ENCODE measurements at regions not wholly inside any gene's neighbourhood (a gene's known extent, or its start where the extent isn't known, plus 50 kb on each side); places are given as distances from the start of the nearest gene placed in this dataset.

DNA sequence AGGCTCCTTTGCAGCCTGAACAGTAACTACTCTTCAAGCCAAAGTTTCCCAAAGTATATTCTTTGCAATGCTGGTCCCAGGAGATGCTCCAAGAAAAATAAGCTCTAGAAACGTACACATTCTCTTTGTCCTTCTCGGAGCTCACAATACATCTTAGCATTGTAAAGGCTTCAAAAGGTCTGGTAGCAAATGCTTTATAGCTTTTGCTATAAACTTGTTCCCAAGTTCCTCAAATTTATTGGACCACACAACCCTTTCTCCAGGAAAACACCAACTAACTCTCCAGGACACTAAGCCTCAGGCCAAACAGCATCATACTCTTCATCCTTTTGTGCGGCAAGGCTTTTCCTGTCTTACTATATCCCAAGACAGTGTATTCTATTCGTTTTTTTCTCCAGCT is 455.6 kb upstream of the PROK2 start:
- TF ChIP-seq, protein P1, sequence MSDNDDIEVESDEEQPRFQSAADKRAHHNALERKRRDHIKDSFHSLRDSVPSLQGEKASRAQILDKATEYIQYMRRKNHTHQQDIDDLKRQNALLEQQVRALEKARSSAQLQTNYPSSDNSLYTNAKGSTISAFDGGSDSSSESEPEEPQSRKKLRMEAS (IDR thresholded peaks at IDR 0.05), result no peak
- no peak for TF ChIP-seq FOXS1 (CRISPR knock-in tag; IDR thresholded peaks at IDR 0.05)
